ENCODE measurements at regions not wholly inside any gene's neighbourhood (a gene's known extent, or its start where the extent isn't known, plus 50 kb on each side); places are given as distances from the start of the nearest gene placed in this dataset.

- ATAC-seq (ENCODE audit: low FRiP score) (no peak), DNase-seq (ENCODE audit: low spot score) (no peak)
- TF ChIP-seq CTCF (IDR thresholded peaks at IDR 0.05): no peak
Observed at GRCh38 chr14:98010784-98011183, 1213.6 kb downstream of the VRK1 start.

GRCh38 chr14:98014851-98015615 lies 1217.9 kb downstream of the VRK1 start:
- no peak for TF ChIP-seq CTCF (IDR thresholded peaks at IDR 0.05)
- DNase-seq (ENCODE audit: low spot score) (no peak), ATAC-seq (ENCODE audit: low FRiP score) (no peak)

- ATAC-seq (ENCODE audit: low FRiP score): no peak
- no peak for TF ChIP-seq CTCF (IDR thresholded peaks at IDR 0.05)
- no peak for DNase-seq (ENCODE audit: low spot score)
Observed at GRCh38 chr14:98015921-98016320, 1218.7 kb downstream of the VRK1 start.

GRCh38 chr14:98018628-98019027 lies 1221.4 kb downstream of the VRK1 start:
- no peak for TF ChIP-seq CTCF (IDR thresholded peaks at IDR 0.05)
- DNase-seq (ENCODE audit: low spot score) (no peak), ATAC-seq (ENCODE audit: low FRiP score) (no peak)

GRCh38 chr14:98022541-98023520 lies 1225.6 kb downstream of the VRK1 start:
- ATAC-seq (ENCODE audit: low FRiP score): no peak
- TF ChIP-seq CTCF (IDR thresholded peaks at IDR 0.05): no peak

GRCh38 chr14:98028162-98028561 lies 1231.0 kb downstream of the VRK1 start:
- DNase-seq (ENCODE audit: low spot score) (no peak), ATAC-seq (ENCODE audit: low FRiP score) (no peak)
- no peak for TF ChIP-seq CTCF (IDR thresholded peaks at IDR 0.05)

More at GRCh38 chr14:98022541-98023520, 1225.6 kb downstream of the VRK1 start:
- no peak for DNase-seq (ENCODE audit: low spot score)

Measured in omental fat pad (tissue), 3 donors.